HG03342 (cell line): ENCODE measurements at regions not wholly inside any gene's neighbourhood (a gene's known extent, or its start where the extent isn't known, plus 50 kb on each side); places are given as distances from the start of the nearest gene placed in this dataset.

Source experiments
- ATAC-seq: cut with Tn5 transposase; IDR thresholded peaks from one replicate; pipeline ENCODE4 v1.9.1; 2021; ENCODE audit warnings: mild to moderate bottlenecking, moderate library complexity; ENCODE audit not compliant: unreplicated experiment

GRCh38 chr4:167645358-167645757 lies 411.1 kb upstream of the SPOCK3 start:
- ATAC-seq, result no peak

GRCh38 chr4:167652267-167652666 lies 418.0 kb upstream of the SPOCK3 start:
- no peak for ATAC-seq

DNA sequence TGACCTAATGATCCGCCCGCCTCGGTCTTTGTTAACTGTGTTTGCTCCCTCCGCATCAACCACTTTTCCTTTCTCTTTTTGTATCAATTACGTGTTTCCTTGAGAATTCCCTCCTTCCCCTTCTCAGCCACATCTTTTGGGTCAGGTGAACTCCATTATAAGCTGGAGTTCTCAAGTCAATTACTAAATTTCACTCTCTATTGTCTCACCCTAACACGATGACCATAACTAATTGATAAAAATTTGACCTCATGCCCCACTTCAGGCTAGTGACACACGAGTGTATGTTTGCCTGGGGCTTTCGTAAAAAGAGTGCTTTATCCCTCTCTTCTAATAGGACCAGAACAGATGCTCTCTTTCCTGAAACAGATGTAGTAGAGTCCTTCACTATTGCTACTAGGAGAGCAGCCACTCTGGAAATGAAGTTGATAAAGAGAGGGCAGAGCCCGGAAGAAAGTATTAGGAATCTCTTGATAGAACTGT lies 403.6 kb upstream of the ANXA10 start:
- no peak for ATAC-seq

DNA sequence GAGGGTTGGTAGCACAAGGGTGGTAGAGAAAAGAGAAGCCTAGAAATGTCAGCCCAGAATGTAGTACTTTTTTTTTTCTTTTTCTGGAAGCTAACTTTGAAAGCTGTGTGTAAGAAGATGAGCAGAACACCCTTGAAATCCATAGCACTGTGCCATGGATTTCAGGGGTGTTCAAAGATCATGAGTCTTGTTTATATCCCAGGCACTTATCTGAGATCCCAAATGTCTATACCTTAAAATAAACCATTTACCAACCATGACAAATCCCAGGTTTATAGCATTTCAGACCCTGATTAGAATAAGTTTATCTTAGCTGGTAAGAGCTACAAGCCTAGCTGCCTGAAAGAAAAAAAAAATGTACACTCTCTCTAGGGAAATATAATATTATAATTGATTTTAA lies 389.9 kb upstream of the ANXA10 start:
- no peak for ATAC-seq

- ATAC-seq, result no peak
Observed at GRCh38 chr4:167711517-167711916, 380.8 kb upstream of the ANXA10 start.

- ATAC-seq, result no peak
Observed at GRCh38 chr4:167713756-167714155, 378.6 kb upstream of the ANXA10 start.

- ATAC-seq, result no peak
Observed at GRCh38 chr4:167715176-167715575, 377.2 kb upstream of the ANXA10 start.

DNA sequence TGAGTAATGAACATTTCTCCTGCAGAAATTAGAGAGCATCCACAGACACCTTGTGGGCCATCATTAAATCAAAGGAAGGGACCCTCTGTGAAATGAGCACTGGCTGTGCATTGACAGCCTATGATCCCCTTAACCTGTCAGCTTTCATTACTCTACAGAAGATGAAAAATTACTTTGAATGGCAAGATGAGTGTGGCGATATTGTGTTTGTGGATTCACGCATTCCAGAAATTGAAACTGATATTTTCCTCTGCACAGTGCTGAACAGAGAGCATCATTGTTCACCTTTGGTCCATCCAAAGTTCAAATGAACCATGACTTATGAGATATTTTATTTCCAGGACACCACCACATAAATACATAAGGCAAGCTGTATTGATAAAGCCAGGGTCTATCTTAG lies 374.8 kb upstream of the ANXA10 start:
- no peak for ATAC-seq

GRCh38 chr4:167721617-167722486 lies 370.5 kb upstream of the ANXA10 start:
- ATAC-seq, result no peak

DNA sequence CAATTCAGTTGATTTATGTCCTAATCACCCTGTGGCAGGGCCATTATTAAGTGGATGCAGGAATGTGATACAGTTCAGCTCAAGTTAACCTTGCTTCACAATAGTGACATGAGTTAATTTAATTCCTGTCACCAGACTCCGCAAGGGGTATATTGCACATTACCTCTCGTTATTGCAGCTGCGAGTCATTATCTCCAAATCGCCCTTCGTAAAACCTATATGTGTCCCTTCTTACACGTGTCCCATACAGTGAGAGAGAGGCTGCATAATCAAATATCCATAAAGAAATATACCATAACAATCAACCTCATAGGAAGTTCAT lies 369.9 kb upstream of the ANXA10 start:
- no peak for ATAC-seq

- no peak for ATAC-seq
Observed at GRCh38 chr4:167724941-167725340, 367.4 kb upstream of the ANXA10 start.

DNA sequence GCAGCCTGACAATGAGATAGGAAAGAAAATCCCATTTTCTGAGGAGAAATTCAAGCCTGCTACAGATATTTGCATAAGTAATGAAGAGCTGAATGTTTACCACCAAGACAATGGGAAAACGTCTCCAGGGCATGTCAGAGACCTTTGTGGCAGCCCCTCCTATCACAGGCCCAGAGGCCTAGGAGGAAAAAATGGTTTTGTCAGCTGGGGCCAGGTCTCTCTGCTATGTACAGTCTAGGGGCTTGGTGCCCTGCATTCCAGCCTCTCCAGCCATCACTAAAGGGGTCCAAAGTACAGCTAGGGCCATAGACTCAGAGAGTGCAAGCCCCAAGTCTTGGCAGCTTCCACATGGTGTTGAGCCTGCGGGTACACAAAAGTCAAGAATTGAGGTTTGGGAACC lies 361.6 kb upstream of the ANXA10 start:
- ATAC-seq, result no peak

- ATAC-seq, result no peak
Observed at GRCh38 chr4:167745024-167745687, 347.2 kb upstream of the ANXA10 start.

DNA sequence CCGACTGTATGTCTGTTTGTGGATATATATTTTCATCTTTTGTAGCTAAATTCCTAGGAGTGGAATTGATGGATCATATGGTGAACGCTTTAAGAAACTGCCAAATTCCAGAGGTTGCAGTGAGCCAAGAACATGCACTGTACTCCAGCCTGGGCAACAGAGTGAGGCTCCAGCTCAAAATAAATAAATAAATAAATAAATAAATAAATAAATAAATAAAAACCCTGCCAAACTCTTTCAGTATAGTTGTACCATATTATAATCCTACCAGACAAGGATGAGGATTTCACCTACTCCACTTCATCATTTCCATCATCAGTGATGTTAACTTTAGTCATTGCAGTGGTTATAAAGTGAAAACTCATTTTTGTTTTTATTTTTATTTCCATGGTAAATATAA lies 325.1 kb upstream of the ANXA10 start:
- no peak for ATAC-seq

GRCh38 chr4:167774646-167775045 lies 317.7 kb upstream of the ANXA10 start:
- no peak for ATAC-seq

- ATAC-seq, result no peak
Observed at GRCh38 chr4:167775375-167775774, 317.0 kb upstream of the ANXA10 start.

DNA sequence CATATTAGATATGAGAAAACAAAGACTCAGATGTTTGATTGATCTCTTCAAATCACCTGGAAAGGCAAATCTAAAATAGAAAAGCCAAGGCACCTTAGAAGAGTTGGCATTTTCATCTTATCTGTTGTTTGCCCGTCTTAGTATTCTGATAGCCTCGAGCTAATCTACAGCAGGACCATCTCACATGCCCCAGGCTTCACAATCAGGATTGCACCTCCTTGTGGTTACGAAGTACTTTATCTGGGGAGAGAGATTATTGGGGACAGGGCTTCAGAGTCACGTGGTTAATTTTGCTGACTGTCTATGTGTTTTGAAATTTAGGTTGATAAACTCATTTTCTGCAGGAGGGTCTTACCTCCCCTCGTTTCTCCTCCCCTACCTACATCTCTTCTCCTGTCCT lies 313.1 kb upstream of the ANXA10 start:
- no peak for ATAC-seq

DNA sequence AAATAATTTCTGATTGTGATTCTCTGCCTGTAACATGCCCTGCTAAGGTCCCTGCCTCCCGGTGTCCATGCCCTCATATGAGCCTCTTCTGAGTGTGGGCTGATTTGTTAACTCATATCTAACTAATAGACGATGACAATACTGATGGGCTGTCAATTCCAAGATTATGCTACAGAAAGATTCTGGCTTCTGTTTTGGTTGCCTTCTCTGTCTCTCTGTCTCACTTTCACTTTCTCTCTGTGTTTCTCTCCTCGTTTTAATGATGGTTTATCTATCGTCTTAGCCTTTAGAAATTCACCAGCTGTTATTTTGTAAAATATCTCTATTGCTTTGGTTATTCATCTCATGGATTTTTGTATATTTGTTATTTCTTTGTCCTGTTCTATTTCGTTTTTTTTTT lies 312.5 kb upstream of the ANXA10 start:
- ATAC-seq, result peak; percentile 46

GRCh38 chr4:167784826-167785225 lies 307.5 kb upstream of the ANXA10 start:
- ATAC-seq, result no peak

GRCh38 chr4:167785523-167785922 lies 306.8 kb upstream of the ANXA10 start:
- ATAC-seq, result no peak

- ATAC-seq, result no peak
Observed at GRCh38 chr4:167786504-167786903, 305.8 kb upstream of the ANXA10 start.

DNA sequence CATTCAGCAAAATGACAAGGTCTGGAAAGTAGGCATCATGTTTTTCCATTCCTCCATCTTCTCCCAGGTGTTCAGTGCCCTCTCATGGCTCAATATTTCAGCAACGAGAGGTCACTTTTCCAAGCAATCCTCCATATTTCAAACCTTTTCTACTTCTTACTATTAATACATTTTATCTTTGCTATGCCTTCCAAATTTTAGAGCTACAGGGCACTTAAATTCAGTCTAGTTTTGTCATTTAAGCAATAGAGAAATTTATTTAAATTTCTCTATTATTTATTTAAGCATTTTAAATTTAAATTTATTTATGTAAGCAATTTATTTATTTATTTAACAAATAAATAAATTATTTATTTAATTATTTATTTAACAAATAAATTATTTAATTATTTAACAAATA lies 305.1 kb upstream of the ANXA10 start:
- no peak for ATAC-seq
